Upper lobe of right lung (tissue), 1 donor: ENCODE measurements at regions not wholly inside any gene's neighbourhood (a gene's known extent, or its start where the extent isn't known, plus 50 kb on each side); places are given as distances from the start of the nearest gene placed in this dataset.

Source experiments
- ATAC-seq: fragments of 200-7000 bp; cut with Tn5 transposase; one replicate; pipeline ENCODE4 v1.9.1; 2020; ENCODE audit warnings: mild to moderate bottlenecking, moderate library complexity
- DNase-seq: peaks from one replicate; pipeline ENCODE4 v3.0.0-alpha.2; 2020
- H3K27ac ChIP-seq: fragments of 200-600 bp; one replicate; pipeline ENCODE4 v1.8.0; 2022
- H3K27me3 ChIP-seq: fragments of 200-600 bp; one replicate; pipeline ENCODE4 v1.8.0; 2022; ENCODE audit warnings: mild to moderate bottlenecking
- H3K36me3 ChIP-seq: fragments of 200-600 bp; one replicate; pipeline ENCODE4 v1.8.0; 2022
- H3K4me1 ChIP-seq: fragments of 200-600 bp; one replicate; pipeline ENCODE4 v1.8.0; 2022
- H3K4me3 ChIP-seq: fragments of 200-600 bp; one replicate; pipeline ENCODE4 v1.8.0; 2022; ENCODE audit warnings: mild to moderate bottlenecking
- H3K9me3 ChIP-seq: fragments of 200-600 bp; one replicate; pipeline ENCODE4 v1.8.0; 2022
- intact Hi-C: fragments of 100-400 bp; cut with DNase I; formaldehyde crosslinking; loops from one replicate; pipeline ENCODE4 v1.11.0; 2022
- TF ChIP-seq, protein P1 (sequence below): fragments of 200-600 bp; IDR thresholded peaks from one replicate; pipeline ENCODE4 v1.8.0; 2022; ENCODE audit warnings: antibody characterized with exemption
- donor health status: DM: no; HTN: yes; CAD: no; lungs with severe emphysema.

DNA sequence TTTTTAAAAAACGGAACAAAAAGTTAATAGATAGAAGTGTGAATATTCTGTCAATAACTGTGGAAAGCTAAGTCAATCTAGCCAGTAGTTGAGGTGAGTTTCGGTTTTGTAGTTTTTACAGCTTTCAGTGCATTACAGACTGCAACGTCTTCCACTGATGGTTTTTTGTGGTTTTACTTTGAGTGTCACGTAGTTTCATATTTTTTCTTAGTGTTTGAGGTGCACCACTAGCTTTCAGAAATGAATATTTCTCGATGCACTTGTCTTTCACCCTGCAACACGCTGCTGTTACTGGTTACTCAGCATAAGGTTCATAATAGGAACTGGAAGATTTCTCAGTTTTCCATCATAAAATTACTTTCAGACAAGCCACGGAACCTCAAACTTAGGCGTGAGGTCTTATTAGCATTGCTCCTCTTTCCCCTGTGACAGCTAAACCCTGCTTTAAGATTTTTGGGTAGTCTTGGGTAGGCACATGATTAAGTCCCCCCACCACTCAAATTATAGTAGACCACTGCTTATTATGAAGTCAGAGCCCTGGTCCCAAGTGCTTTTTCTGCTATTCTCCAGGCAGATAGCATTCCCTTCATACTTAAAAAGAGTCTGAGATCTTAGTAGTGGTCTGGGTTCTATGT is 1412.7 kb downstream of the KCNT2 start:
- no peaks in the 10 kb centered on the region for H3K27me3 ChIP-seq
- ATAC-seq (no peak), DNase-seq (no peak)
- no peaks in the 10 kb centered on the region for H3K36me3 ChIP-seq
- H3K9me3 ChIP-seq, result no peaks in the 10 kb centered on the region
- no peak overlapping the region for H3K27ac ChIP-seq
- TF ChIP-seq, protein P1, sequence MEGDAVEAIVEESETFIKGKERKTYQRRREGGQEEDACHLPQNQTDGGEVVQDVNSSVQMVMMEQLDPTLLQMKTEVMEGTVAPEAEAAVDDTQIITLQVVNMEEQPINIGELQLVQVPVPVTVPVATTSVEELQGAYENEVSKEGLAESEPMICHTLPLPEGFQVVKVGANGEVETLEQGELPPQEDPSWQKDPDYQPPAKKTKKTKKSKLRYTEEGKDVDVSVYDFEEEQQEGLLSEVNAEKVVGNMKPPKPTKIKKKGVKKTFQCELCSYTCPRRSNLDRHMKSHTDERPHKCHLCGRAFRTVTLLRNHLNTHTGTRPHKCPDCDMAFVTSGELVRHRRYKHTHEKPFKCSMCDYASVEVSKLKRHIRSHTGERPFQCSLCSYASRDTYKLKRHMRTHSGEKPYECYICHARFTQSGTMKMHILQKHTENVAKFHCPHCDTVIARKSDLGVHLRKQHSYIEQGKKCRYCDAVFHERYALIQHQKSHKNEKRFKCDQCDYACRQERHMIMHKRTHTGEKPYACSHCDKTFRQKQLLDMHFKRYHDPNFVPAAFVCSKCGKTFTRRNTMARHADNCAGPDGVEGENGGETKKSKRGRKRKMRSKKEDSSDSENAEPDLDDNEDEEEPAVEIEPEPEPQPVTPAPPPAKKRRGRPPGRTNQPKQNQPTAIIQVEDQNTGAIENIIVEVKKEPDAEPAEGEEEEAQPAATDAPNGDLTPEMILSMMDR, result no peak
- H3K4me3 ChIP-seq, result no peak overlapping the region
- intact Hi-C loops, result no loop called here
- no peaks in the 10 kb centered on the region for H3K4me1 ChIP-seq

DNA sequence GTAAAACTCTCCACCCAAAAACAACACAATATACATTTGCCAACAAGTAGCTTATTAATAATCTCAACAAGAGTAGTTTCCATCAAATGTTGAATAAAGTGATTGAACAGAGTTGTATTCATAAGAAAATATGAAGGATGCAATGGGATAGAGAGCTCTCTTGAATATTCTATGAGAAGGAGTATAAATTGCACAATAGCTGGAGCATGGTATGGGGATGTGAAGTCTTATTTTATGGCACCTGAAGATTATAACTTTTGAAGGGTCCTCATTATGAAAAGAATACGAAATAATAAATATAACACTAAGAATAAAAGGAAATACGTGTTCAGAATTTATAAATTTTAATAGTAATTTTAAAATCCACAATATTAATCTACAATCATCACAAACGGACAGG is 1415.1 kb downstream of the KCNT2 start:
- DNase-seq, result no peak
- H3K9me3 ChIP-seq, result no peaks in the 10 kb centered on the region
- no peak overlapping the region for H3K27ac ChIP-seq
- no peaks in the 10 kb centered on the region for H3K27me3 ChIP-seq
- H3K36me3 ChIP-seq, result no peaks in the 10 kb centered on the region
- no peak for ATAC-seq
- no peaks in the 10 kb centered on the region for H3K4me1 ChIP-seq
- TF ChIP-seq, protein P1, result no peak
- intact Hi-C loops, result no loop called here
- H3K4me3 ChIP-seq, result no peak overlapping the region

DNA sequence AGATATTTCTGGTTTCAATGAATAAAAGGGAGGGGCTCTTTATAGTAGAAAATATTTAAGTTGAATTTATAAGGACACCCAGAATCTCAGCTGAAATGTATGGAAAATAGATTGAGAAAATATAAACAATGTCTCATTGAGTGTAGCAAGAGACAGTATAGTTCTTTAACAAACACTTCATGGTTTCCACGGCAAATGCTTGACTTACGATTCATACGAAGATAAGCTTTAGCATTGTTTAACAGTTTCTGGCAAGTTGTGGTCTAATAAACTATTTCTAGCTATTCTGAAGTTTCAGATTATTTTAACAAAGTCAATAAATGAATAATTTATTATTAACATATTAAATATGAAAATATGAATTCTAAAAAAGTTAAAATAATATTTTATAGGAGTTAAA is 1419.4 kb downstream of the KCNT2 start:
- H3K36me3 ChIP-seq, result no peaks in the 10 kb centered on the region
- no peaks in the 10 kb centered on the region for H3K9me3 ChIP-seq
- H3K4me3 ChIP-seq, result no peak overlapping the region
- intact Hi-C loops, result no loop called here
- H3K4me1 ChIP-seq, result no peaks in the 10 kb centered on the region
- DNase-seq, result no peak
- TF ChIP-seq, protein P1, result no peak
- no peak overlapping the region for H3K27ac ChIP-seq
- H3K27me3 ChIP-seq, result no peaks in the 10 kb centered on the region
- no peak for ATAC-seq

DNA sequence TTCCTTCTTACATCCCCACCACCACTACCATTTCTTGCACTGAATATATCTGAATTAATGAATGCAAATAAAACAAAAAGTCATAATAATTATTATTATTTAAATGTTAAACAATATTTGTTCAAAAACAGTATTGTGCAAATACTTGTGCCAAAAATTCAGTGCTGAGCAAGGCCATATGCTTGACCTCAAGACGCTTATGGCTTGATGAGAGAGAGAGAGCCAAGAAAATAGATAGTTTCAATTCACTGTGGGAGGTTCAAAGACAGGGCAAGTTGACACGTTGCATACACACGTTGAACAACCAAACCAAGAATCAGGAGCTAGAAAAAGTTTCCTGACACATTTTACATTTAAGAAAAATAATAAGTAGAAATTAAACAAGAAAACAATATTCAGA is 1421.7 kb downstream of the KCNT2 start:
- H3K27ac ChIP-seq, result no peak overlapping the region
- no peak for DNase-seq

DNA sequence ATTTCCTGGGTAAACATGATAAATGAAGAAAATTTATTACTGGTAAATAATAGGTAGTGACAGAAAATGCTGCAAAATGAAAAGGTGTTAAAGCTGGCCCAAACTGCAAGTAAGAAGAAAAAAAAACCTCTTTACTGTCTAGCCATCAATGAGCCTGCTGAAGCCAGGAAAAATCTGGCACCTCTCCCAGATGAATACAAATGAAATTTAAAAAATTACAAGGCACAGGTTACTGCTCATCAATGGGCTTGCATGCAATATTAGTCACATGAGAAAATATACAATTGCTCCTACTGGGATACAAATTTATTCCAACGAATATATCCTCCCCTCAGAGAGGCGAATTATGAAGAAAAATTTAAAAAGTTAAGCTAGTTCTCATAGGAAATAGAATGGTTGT is 1422.5 kb downstream of the KCNT2 start:
- DNase-seq (no peak), ATAC-seq (no peak)
- intact Hi-C loops, result no loop called here
- H3K36me3 ChIP-seq, result no peaks in the 10 kb centered on the region
- no peaks in the 10 kb centered on the region for H3K9me3 ChIP-seq
- TF ChIP-seq, protein P1, result no peak
- no peak overlapping the region for H3K27ac ChIP-seq
- H3K4me3 ChIP-seq, result no peak overlapping the region
- no peaks in the 10 kb centered on the region for H3K4me1 ChIP-seq
- H3K27me3 ChIP-seq, result no peaks in the 10 kb centered on the region

More for the DNA sequence above, 1421.7 kb downstream of the KCNT2 start:
- Histone ChIP-seq H3K36me3 (no peaks in the 10 kb centered on the region), H3K27me3 (no peaks in the 10 kb centered on the region), H3K4me3 (no peak overlapping the region), H3K9me3 (no peaks in the 10 kb centered on the region), H3K4me1 (no peaks in the 10 kb centered on the region)
- intact Hi-C loops, result no loop called here
- TF ChIP-seq, protein P1, result no peak
- no peak for ATAC-seq

DNA sequence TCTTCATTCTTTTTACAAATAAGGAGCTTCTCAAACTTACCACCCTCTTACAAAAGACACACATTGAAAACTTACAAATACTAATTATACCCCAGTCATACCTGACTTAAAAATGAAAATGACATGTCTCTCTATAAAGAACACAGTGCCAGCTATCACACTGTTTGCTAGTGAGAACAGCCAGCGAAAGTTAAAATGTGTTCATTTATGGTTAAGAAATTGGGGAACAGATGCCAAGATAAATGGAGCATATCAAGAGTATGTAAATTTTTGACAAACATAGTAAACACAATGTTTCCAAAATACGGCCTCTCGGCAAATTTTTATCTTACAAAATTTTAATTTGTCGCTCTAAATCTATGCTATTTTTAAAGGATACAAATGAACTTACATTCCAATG is 1422.9 kb downstream of the KCNT2 start:
- intact Hi-C loops, result no loop called here
- TF ChIP-seq, protein P1, result no peak
- Histone ChIP-seq H3K36me3 (no peaks in the 10 kb centered on the region), H3K4me3 (no peak overlapping the region), H3K27ac (no peak overlapping the region), H3K27me3 (no peaks in the 10 kb centered on the region), H3K4me1 (no peaks in the 10 kb centered on the region), H3K9me3 (no peaks in the 10 kb centered on the region)
- ATAC-seq, result no peak
- no peak for DNase-seq
